SH-SY5Y (cell line): ENCODE measurements at regions not wholly inside any gene's neighbourhood (a gene's known extent, or its start where the extent isn't known, plus 50 kb on each side); places are given as distances from the start of the nearest gene placed in this dataset.

Source experiments
- GATA2 ChIP-seq: IDR thresholded peaks from 2 replicates; pipeline ENCODE4 v1.6.1; 2011; ENCODE audit warnings: mild to moderate bottlenecking, low read depth, low read length
- GATA3 ChIP-seq: IDR thresholded peaks from 2 replicates; pipeline ENCODE4 v1.6.1; 2011; ENCODE audit warnings: low read depth, mild to moderate bottlenecking, low read length, moderate library complexity

GRCh38 chr18:42426496-42427015 lies 471.5 kb downstream of the PIK3C3 start:
- TF ChIP-seq GATA3 (no peak), GATA2 (no peak)
